HepG2 (cell line): ENCODE measurements at regions not wholly inside any gene's neighbourhood (a gene's known extent, or its start where the extent isn't known, plus 50 kb on each side); places are given as distances from the start of the nearest gene placed in this dataset.
A peak's percentile ranks its signal among the peaks of the same experiment; 100 is the strongest.

Experiments used
- CHD4 ChIP-seq: fragments of 200-600 bp; sonication (generic); IDR thresholded peaks from 2 replicates; pipeline ENCODE4 v1.7.0; 2017; ENCODE audit warnings: mild to moderate bottlenecking, low read length, borderline replicate concordance
- CSRNP2 ChIP-seq: sonication (generic); formaldehyde crosslinking; conservative IDR thresholded peaks from 2 replicates; pipeline ENCODE4 v1.8.0; 2022; ENCODE audit warnings: low read depth, missing genetic modification reagents
- GTF2F1 ChIP-seq: fragments of 150-350 bp; IDR thresholded peaks from 2 replicates; pipeline ENCODE4 v1.6.1; 2014; ENCODE audit warnings: low read length
- HOXA9 ChIP-seq: sonication (generic); formaldehyde crosslinking; IDR thresholded peaks from 2 replicates; pipeline ENCODE4 v1.8.1; 2022; ENCODE audit warnings: missing genetic modification reagents, mild to moderate bottlenecking, moderate library complexity, borderline replicate concordance
- KDM1A ChIP-seq: IDR thresholded peaks from 2 replicates; pipeline ENCODE4 v1.6.1; 2016; ENCODE audit warnings: missing compliant biosample characterization
- MNT ChIP-seq: fragments of 450-650 bp; IDR thresholded peaks from 2 replicates; pipeline ENCODE4 v1.6.1; 2016
- RFXAP ChIP-seq: sonication (generic); formaldehyde crosslinking; IDR thresholded peaks from 2 replicates; pipeline ENCODE4 v1.4.0; 2020; ENCODE audit warnings: missing genetic modification reagents, borderline replicate concordance
- THAP11 ChIP-seq: IDR thresholded peaks from 2 replicates; pipeline ENCODE4 v1.6.1; 2016; ENCODE audit warnings: missing biosample characterization, missing genetic modification reagents
- ZMYM3 ChIP-seq: sonication (generic); formaldehyde crosslinking; IDR thresholded peaks from 2 replicates; pipeline ENCODE4 v1.5.1; 2020; ENCODE audit warnings: mild to moderate bottlenecking, missing genetic modification reagents
- ZNF160 ChIP-seq: sonication (generic); formaldehyde crosslinking; IDR thresholded peaks from 2 replicates; pipeline ENCODE4 v1.8.0; 2022; ENCODE audit warnings: mild to moderate bottlenecking, inconsistent platforms, missing genetic modification reagents
- ZNF317 ChIP-seq: sonication (generic); formaldehyde crosslinking; IDR thresholded peaks from 2 replicates; pipeline ENCODE4 v1.5.0; 2020; ENCODE audit warnings: mild to moderate bottlenecking, missing genetic modification reagents
- ZNF512B ChIP-seq: sonication (generic); formaldehyde crosslinking; IDR thresholded peaks from 2 replicates; pipeline ENCODE4 v1.5.1; 2020; ENCODE audit warnings: missing genetic modification reagents, mild to moderate bottlenecking, borderline replicate concordance
- TF ChIP-seq, protein P1 (sequence below): sonication (generic); formaldehyde crosslinking; IDR thresholded peaks from 2 replicates; pipeline ENCODE4 v1.9.0; 2021; ENCODE audit warnings: missing genetic modification reagents, borderline replicate concordance
- TF ChIP-seq, protein P2 (sequence below): sonication (generic); formaldehyde crosslinking; conservative IDR thresholded peaks from 2 replicates; pipeline ENCODE4 v1.4.0; 2020; ENCODE audit warnings: missing genetic modification reagents
- TF ChIP-seq, protein P3 (sequence below): sonication (generic); formaldehyde crosslinking; IDR thresholded peaks from 2 replicates; pipeline ENCODE4 v1.5.0; 2020; ENCODE audit warnings: mild to moderate bottlenecking, missing genetic modification reagents, borderline replicate concordance

DNA sequence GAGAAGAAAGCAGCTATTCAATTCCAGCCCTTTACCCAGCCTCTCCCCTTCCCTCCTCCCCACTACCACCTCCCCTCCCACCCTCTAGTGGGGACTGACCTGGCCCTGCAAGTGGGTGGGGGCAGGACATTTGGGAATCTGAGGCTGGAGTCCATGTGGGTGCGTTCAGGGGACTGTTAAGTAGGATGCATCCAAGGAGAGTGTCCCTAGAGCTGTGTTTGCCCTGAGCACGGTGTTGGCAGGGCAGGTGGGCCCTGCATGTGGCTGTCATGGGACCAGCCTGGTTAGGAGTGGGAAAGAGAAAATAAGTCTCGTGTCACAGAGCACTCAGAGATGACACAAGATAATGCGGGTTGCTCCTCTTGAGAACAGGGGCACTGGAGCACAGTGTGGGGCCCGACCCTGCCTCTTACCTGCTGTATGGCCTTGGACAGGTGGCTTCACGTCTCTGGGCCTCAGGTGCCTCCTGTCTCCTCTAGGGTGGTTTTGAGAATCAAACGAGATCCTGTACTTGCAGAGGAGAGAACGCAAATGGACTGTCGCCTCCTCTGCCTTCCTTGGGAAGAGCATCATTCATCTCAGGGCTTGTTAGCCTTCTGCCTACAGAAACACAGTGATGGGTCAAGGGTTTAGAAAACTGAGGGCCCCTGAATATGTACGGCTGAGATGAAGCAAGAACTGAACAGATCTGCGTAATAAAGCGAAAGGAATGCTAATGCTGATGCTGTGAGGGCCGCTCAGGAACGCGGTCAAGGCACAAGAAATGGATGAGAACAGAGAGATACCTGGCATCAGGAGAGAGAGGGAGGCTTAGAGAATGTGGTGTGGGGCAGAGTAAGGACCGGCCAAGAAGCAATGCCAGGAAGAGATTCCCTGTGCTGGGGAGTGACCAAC is 187.7 kb upstream of the HAAO start (continued):
- peak; percentile 60 for TF ChIP-seq THAP11 (CRISPR knock-in tag)
- TF ChIP-seq, protein P1, sequence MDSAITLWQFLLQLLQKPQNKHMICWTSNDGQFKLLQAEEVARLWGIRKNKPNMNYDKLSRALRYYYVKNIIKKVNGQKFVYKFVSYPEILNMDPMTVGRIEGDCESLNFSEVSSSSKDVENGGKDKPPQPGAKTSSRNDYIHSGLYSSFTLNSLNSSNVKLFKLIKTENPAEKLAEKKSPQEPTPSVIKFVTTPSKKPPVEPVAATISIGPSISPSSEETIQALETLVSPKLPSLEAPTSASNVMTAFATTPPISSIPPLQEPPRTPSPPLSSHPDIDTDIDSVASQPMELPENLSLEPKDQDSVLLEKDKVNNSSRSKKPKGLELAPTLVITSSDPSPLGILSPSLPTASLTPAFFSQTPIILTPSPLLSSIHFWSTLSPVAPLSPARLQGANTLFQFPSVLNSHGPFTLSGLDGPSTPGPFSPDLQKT (CRISPR knock-in tag): no peak
- TF ChIP-seq ZNF160 (CRISPR knock-in tag): no peak; the same call in 1 of the 2 replicates
- TF ChIP-seq RFXAP: 0 out of 2 replicates have a peak, but pooled peaks have one; percentile 16
- TF ChIP-seq ZMYM3: peak; percentile 86
- no peak for TF ChIP-seq KDM1A (CRISPR knock-in tag)
- TF ChIP-seq, protein P2, sequence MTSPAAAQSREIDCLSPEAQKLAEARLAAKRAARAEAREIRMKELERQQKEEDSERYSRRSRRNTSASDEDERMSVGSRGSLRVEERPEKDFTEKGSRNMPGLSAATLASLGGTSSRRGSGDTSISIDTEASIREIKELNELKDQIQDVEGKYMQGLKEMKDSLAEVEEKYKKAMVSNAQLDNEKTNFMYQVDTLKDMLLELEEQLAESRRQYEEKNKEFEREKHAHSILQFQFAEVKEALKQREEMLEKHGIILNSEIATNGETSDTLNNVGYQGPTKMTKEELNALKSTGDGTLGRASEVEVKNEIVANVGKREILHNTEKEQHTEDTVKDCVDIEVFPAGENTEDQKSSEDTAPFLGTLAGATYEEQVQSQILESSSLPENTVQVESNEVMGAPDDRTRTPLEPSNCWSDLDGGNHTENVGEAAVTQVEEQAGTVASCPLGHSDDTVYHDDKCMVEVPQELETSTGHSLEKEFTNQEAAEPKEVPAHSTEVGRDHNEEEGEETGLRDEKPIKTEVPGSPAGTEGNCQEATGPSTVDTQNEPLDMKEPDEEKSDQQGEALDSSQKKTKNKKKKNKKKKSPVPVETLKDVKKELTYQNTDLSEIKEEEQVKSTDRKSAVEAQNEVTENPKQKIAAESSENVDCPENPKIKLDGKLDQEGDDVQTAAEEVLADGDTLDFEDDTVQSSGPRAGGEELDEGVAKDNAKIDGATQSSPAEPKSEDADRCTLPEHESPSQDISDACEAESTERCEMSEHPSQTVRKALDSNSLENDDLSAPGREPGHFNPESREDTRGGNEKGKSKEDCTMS (CRISPR knock-in tag): no peak
- peak; percentile 35; the same call in 1 of the 2 replicates for TF ChIP-seq ZNF512B
- 0 out of 2 replicates have a peak, but pooled peaks have one; percentile 13 for TF ChIP-seq GTF2F1
- peak; percentile 30 for TF ChIP-seq ZNF317 (CRISPR knock-in tag)
- no peak for TF ChIP-seq CSRNP2 (CRISPR knock-in tag)
- TF ChIP-seq CHD4: peak; percentile 40; the same call in 1 of the 2 replicates
- TF ChIP-seq, protein P3, sequence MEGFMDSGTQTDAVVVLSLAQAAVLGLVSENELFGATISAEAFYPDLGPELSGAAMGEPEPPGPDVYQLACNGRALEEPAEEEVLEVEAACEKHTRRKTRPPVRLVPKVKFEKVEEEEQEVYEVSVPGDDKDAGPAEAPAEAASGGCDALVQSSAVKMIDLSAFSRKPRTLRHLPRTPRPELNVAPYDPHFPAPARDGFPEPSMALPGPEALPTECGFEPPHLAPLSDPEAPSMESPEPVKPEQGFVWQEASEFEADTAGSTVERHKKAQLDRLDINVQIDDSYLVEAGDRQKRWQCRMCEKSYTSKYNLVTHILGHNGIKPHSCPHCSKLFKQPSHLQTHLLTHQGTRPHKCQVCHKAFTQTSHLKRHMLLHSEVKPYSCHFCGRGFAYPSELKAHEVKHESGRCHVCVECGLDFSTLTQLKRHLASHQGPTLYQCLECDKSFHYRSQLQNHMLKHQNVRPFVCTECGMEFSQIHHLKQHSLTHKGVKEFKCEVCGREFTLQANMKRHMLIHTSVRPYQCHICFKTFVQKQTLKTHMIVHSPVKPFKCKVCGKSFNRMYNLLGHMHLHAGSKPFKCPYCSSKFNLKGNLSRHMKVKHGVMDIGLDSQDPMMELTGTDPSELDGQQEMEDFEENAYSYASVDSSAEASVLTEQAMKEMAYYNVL: peak; percentile 73; the same call in 1 of the 2 replicates
- TF ChIP-seq MNT: 0 out of 2 replicates have a peak, but pooled peaks have one; percentile 1
- TF ChIP-seq HOXA9: no peak
